PC-9 (cell line): ENCODE measurements at regions not wholly inside any gene's neighbourhood (a gene's known extent, or its start where the extent isn't known, plus 50 kb on each side); places are given as distances from the start of the nearest gene placed in this dataset.

ENCODE experiments used
- EZH2 ChIP-seq: fragments of 200-600 bp; sonication (generic); IDR thresholded peaks from 2 replicates; pipeline ENCODE4 v1.8.0; 2017; ENCODE audit warnings: antibody characterized with exemption, low read depth
- TF ChIP-seq, protein P1 (sequence below): fragments of 200-600 bp; sonication (generic); conservative IDR thresholded peaks from 2 replicates; pipeline ENCODE4 v1.6.1; 2017; ENCODE audit warnings: mixed run types, antibody characterized with exemption, mild to moderate bottlenecking, moderate library complexity

DNA sequence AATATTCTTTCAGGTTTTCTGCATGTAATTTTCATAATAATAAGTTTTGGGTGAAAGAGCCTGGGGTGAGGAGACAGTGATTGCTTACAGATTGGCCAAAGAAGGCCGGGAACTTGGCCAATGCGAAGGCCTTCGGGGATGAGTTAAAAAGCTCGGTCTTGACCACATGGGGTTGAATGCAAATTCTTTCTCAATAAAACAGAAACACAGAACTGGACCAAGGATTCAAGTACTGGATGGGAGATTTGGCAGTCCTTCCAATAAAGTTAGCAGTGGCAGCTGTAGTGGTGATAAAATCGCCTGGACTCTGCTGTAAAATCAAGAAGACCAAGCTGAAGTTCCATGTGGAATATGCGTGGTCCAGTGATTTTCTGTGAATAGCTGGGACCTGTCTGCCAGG lies 282.2 kb upstream of the KLF3 start:
- TF ChIP-seq, protein P1, sequence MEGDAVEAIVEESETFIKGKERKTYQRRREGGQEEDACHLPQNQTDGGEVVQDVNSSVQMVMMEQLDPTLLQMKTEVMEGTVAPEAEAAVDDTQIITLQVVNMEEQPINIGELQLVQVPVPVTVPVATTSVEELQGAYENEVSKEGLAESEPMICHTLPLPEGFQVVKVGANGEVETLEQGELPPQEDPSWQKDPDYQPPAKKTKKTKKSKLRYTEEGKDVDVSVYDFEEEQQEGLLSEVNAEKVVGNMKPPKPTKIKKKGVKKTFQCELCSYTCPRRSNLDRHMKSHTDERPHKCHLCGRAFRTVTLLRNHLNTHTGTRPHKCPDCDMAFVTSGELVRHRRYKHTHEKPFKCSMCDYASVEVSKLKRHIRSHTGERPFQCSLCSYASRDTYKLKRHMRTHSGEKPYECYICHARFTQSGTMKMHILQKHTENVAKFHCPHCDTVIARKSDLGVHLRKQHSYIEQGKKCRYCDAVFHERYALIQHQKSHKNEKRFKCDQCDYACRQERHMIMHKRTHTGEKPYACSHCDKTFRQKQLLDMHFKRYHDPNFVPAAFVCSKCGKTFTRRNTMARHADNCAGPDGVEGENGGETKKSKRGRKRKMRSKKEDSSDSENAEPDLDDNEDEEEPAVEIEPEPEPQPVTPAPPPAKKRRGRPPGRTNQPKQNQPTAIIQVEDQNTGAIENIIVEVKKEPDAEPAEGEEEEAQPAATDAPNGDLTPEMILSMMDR: no peak
- TF ChIP-seq EZH2: no peak
